WTC11 (cell line): ENCODE measurements at regions not wholly inside any gene's neighbourhood (a gene's known extent, or its start where the extent isn't known, plus 50 kb on each side); places are given as distances from the start of the nearest gene placed in this dataset.

Experiments
- ATAC-seq: fragments of 200-7000 bp; cut with Tn5 transposase; 2 replicates; pipeline ENCODE4 v1.10.0; 2021; ENCODE audit warnings: mild to moderate bottlenecking, moderate library complexity
- CTCF ChIA-PET: fragments of 300-600 bp; sonication (Branson Sonifier 250); formaldehyde crosslinking; loops from one replicate; lab custom pipeline; 2021; ENCODE audit warnings: antibody characterized with exemption; lab: Charles Lee
- POLR2A ChIA-PET: fragments of 350-600 bp; sonication (Branson Sonifier 250); formaldehyde crosslinking; loops from one replicate; lab custom pipeline; 2021; ENCODE audit warnings: antibody characterized with exemption; lab: Charles Lee
- DNase-seq: peaks from one replicate; pipeline ENCODE4 v3.0.0; 2021; ENCODE audit warnings: low spot score
- H3K27ac Mint-ChIP-seq: 2 replicates; pipeline ENCODE4 v1.8.0; 2021; ENCODE audit warnings: mixed read lengths
- H3K27me3 Mint-ChIP-seq: 2 replicates; pipeline ENCODE4 v1.8.0; 2021; ENCODE audit warnings: low read depth, mild to moderate bottlenecking, moderate library complexity, mixed read lengths
- H3K36me3 Mint-ChIP-seq: 2 replicates; pipeline ENCODE4 v1.8.0; 2021; ENCODE audit warnings: mixed read lengths
- H3K4me1 Mint-ChIP-seq: 2 replicates; pipeline ENCODE4 v1.8.0; 2022; ENCODE audit warnings: mixed read lengths
- H3K4me3 Mint-ChIP-seq: 2 replicates; pipeline ENCODE4 v1.8.0; 2021; ENCODE audit warnings: mild to moderate bottlenecking, moderate library complexity, mixed read lengths
- H3K9me3 Mint-ChIP-seq: 2 replicates; pipeline ENCODE4 v1.8.0; 2021; ENCODE audit warnings: mixed read lengths
- CTCF ChIP-seq: fragments of 200-600 bp; IDR thresholded peaks from 2 replicates; pipeline ENCODE4 v1.8.0; 2022; ENCODE audit warnings: antibody characterized with exemption
- ELF4 ChIP-seq: sonication (generic); formaldehyde crosslinking; IDR thresholded peaks from 2 replicates; pipeline ENCODE4 v1.8.1; 2022; ENCODE audit warnings: low read depth, mild to moderate bottlenecking, moderate library complexity, missing genetic modification reagents
- EMX1 ChIP-seq: fragments of 250-450 bp; sonication (Bioruptor Pico); IDR thresholded peaks from 2 replicates; pipeline ENCODE4 v1.8.0; 2021; ENCODE audit warnings: mild to moderate bottlenecking
- ETV6 ChIP-seq: sonication (generic); formaldehyde crosslinking; IDR thresholded peaks from 2 replicates; pipeline ENCODE4 v1.8.1; 2022; ENCODE audit warnings: mild to moderate bottlenecking, missing genetic modification reagents
- HMGA2 ChIP-seq: fragments of 250-450 bp; sonication (Bioruptor Pico); IDR thresholded peaks from 2 replicates; pipeline ENCODE4 v1.4.0; 2021; ENCODE audit warnings: mild to moderate bottlenecking, moderate library complexity
- KAT7 ChIP-seq: sonication (generic); formaldehyde crosslinking; IDR thresholded peaks from 2 replicates; pipeline ENCODE4 v1.8.1; 2023; ENCODE audit warnings: missing genetic modification reagents, mild to moderate bottlenecking, borderline replicate concordance
- PRDM15 ChIP-seq: sonication (generic); formaldehyde crosslinking; IDR thresholded peaks from 2 replicates; pipeline ENCODE4 v1.8.0; 2022; ENCODE audit warnings: missing genetic modification reagents
- RELA ChIP-seq: sonication (generic); formaldehyde crosslinking; IDR thresholded peaks from 2 replicates; pipeline ENCODE4 v1.8.1; 2022; ENCODE audit warnings: missing genetic modification reagents, mild to moderate bottlenecking, borderline replicate concordance
- TCF7 ChIP-seq: sonication (generic); formaldehyde crosslinking; IDR thresholded peaks from 2 replicates; pipeline ENCODE4 v1.8.0; 2022; ENCODE audit warnings: mild to moderate bottlenecking, low read depth, missing genetic modification reagents, moderate library complexity
- TEAD1 ChIP-seq: sonication (generic); formaldehyde crosslinking; IDR thresholded peaks from 2 replicates; pipeline ENCODE4 v1.8.0; 2022; ENCODE audit warnings: mild to moderate bottlenecking, missing genetic modification reagents
- USF1 ChIP-seq: sonication (generic); formaldehyde crosslinking; IDR thresholded peaks from 2 replicates; pipeline ENCODE4 v1.8.0; 2022; ENCODE audit warnings: mild to moderate bottlenecking, missing genetic modification reagents
- ZNF121 ChIP-seq: sonication (generic); formaldehyde crosslinking; IDR thresholded peaks from 2 replicates; pipeline ENCODE4 v1.8.0; 2023; ENCODE audit warnings: missing genetic modification reagents
- ZNF396 ChIP-seq: fragments of 250-450 bp; sonication (Bioruptor Pico); IDR thresholded peaks from 2 replicates; pipeline ENCODE4 v1.8.0; 2021; ENCODE audit warnings: mild to moderate bottlenecking, moderate library complexity, borderline replicate concordance
- ZNF671 ChIP-seq: fragments of 250-450 bp; sonication (Bioruptor Pico); IDR thresholded peaks from 2 replicates; pipeline ENCODE4 v1.8.0; 2021; ENCODE audit warnings: mild to moderate bottlenecking
- ZSCAN18 ChIP-seq: fragments of 250-450 bp; sonication (Bioruptor Pico); IDR thresholded peaks from 2 replicates; pipeline ENCODE4 v2.1.2; 2022; ENCODE audit warnings: mild to moderate bottlenecking, moderate library complexity
- TF ChIP-seq, protein P1 (sequence below): sonication (generic); formaldehyde crosslinking; IDR thresholded peaks from 2 replicates; pipeline ENCODE4 v1.8.1; 2022; ENCODE audit warnings: missing genetic modification reagents, borderline replicate concordance
- TF ChIP-seq, protein P2 (sequence below): sonication (generic); formaldehyde crosslinking; conservative IDR thresholded peaks from 2 replicates; pipeline ENCODE4 v1.8.1; 2023; ENCODE audit warnings: mild to moderate bottlenecking, low read depth, missing genetic modification reagents, moderate library complexity

DNA sequence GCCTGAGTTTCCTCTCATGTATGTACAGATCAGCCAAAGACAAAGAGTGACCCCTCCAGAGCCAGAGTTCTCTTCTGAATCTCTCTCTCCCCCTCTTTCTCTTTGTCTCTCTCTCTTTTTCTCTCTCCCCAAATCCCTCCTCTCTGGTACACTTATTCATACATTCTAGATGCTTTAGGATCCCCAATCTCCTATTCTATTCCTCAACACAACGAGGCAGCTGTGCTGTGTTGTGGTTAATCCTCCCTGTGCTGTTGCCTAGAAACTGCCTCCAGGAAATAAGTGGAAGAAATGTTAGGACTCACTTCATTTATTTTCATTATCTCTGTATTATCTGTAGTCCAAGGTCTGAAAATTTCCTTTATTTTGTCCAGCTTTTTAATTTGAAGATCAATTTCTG, 350.5 kb upstream of the OR4E1 start (continued):
- TF ChIP-seq, protein P1, sequence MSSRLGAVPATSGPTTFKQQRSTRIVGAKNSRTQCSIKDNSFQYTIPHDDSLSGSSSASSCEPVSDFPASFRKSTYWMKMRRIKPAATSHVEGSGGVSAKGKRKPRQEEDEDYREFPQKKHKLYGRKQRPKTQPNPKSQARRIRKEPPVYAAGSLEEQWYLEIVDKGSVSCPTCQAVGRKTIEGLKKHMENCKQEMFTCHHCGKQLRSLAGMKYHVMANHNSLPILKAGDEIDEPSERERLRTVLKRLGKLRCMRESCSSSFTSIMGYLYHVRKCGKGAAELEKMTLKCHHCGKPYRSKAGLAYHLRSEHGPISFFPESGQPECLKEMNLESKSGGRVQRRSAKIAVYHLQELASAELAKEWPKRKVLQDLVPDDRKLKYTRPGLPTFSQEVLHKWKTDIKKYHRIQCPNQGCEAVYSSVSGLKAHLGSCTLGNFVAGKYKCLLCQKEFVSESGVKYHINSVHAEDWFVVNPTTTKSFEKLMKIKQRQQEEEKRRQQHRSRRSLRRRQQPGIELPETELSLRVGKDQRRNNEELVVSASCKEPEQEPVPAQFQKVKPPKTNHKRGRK (CRISPR knock-in tag) = no peak

- no peak overlapping the region for H3K27ac Mint-ChIP-seq
- ChIA-PET POLR2A (interaction anchor here (0.7 kb wide), 1 partner anchor 8 kb away, joined by 3 read pairs; no protein-coding TSS in a partner anchor), CTCF (interaction anchor here (1.4 to 1.9 kb wide), 4 partner anchors 16 to 101 kb away, joined by 3 to 7 read pairs (median 5); no protein-coding TSS in a partner anchor)
- no peaks in the 10 kb centered on the region for H3K36me3 Mint-ChIP-seq
- no peak for DNase-seq
- no peak for TF ChIP-seq ETV6
- no peak for TF ChIP-seq TCF7 (CRISPR knock-in tag)
- TF ChIP-seq ZSCAN18 (CRISPR knock-in tag) = no peak
- TF ChIP-seq TEAD1 = no peak
- TF ChIP-seq ELF4 = no peak
- H3K27me3 Mint-ChIP-seq = peaks cover 1% of the 10 kb centered on the region; the same call in 1 of the 2 replicates
- H3K4me3 Mint-ChIP-seq = no peak overlapping the region
- ATAC-seq = no peak
- no peaks in the 10 kb centered on the region for H3K9me3 Mint-ChIP-seq
- no peaks in the 10 kb centered on the region for H3K4me1 Mint-ChIP-seq
Measured at GRCh38 chr14:22018890-22019289, 345.3 kb upstream of the OR4E1 start.

- TF ChIP-seq PRDM15 (CRISPR knock-in tag) (no peak), ZSCAN18 (CRISPR knock-in tag) (no peak), ZNF121 (CRISPR knock-in tag) (no peak), ZNF671 (CRISPR knock-in tag) (no peak), USF1 (no peak), HMGA2 (CRISPR knock-in tag) (no peak), KAT7 (CRISPR knock-in tag) (no peak), RELA (no peak), CTCF (no peak), EMX1 (CRISPR knock-in tag) (no peak), ZNF396 (CRISPR knock-in tag) (no peak)
- TF ChIP-seq, protein P2, sequence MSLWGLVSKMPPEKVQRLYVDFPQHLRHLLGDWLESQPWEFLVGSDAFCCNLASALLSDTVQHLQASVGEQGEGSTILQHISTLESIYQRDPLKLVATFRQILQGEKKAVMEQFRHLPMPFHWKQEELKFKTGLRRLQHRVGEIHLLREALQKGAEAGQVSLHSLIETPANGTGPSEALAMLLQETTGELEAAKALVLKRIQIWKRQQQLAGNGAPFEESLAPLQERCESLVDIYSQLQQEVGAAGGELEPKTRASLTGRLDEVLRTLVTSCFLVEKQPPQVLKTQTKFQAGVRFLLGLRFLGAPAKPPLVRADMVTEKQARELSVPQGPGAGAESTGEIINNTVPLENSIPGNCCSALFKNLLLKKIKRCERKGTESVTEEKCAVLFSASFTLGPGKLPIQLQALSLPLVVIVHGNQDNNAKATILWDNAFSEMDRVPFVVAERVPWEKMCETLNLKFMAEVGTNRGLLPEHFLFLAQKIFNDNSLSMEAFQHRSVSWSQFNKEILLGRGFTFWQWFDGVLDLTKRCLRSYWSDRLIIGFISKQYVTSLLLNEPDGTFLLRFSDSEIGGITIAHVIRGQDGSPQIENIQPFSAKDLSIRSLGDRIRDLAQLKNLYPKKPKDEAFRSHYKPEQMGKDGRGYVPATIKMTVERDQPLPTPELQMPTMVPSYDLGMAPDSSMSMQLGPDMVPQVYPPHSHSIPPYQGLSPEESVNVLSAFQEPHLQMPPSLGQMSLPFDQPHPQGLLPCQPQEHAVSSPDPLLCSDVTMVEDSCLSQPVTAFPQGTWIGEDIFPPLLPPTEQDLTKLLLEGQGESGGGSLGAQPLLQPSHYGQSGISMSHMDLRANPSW (CRISPR knock-in tag) = no peak
- DNase-seq = no peak
- Mint-ChIP-seq H3K27me3 (peaks cover 9% of the 10 kb centered on the region), H3K9me3 (peaks cover 1% of the 10 kb centered on the region; the same call in 1 of the 2 replicates), H3K4me1 (no peaks in the 10 kb centered on the region), H3K36me3 (no peaks in the 10 kb centered on the region), H3K27ac (no peak overlapping the region), H3K4me3 (no peak overlapping the region)
- POLR2A ChIA-PET = no interaction called here
- no peak for ATAC-seq
- CTCF ChIA-PET = interaction anchor here (2.5 kb wide), 1 partner anchor 15 kb away, joined by 14 read pairs; no protein-coding TSS in a partner anchor
Measured at GRCh38 chr14:22012452-22012851, 338.8 kb upstream of the OR4E1 start.
